H9 (cell line): ENCODE measurements at regions not wholly inside any gene's neighbourhood (a gene's known extent, or its start where the extent isn't known, plus 50 kb on each side); places are given as distances from the start of the nearest gene placed in this dataset.

Experiments used
- DNase-seq: peaks from one replicate; pipeline ENCODE4 v3.0.0-alpha.2; 2017
- H2AFZ ChIP-seq: one replicate; pipeline ENCODE4 v1.6.1; 2013; ENCODE audit warnings: mild to moderate bottlenecking, low read length, control low read depth, moderate library complexity
- H2AK5ac ChIP-seq: 2 replicates; pipeline ENCODE4 v1.6.1; 2013; ENCODE audit warnings: low read length, control low read depth, mixed read lengths; ENCODE audit not compliant: insufficient read length
- H2BK120ac ChIP-seq: one replicate; pipeline ENCODE4 v1.6.1; 2013; ENCODE audit warnings: low read depth, mild to moderate bottlenecking, low read length, control low read depth, inconsistent platforms; ENCODE audit not compliant: poor library complexity, severe bottlenecking
- H2BK12ac ChIP-seq: 2 replicates; pipeline ENCODE4 v1.6.1; 2013; ENCODE audit warnings: low read length, control low read depth, mixed read lengths, low read depth; ENCODE audit not compliant: insufficient read length
- H2BK15ac ChIP-seq: 2 replicates; pipeline ENCODE4 v1.6.1; 2013; ENCODE audit warnings: low read depth, low read length, control low read depth
- H2BK20ac ChIP-seq: one replicate; pipeline ENCODE4 v1.6.1; 2013; ENCODE audit warnings: low read depth, mild to moderate bottlenecking, low read length, control low read depth, inconsistent platforms; ENCODE audit not compliant: poor library complexity, severe bottlenecking
- H2BK5ac ChIP-seq: 2 replicates; pipeline ENCODE4 v1.6.1; 2013; ENCODE audit warnings: low read length, control low read depth, mixed read lengths; ENCODE audit not compliant: insufficient read length
- H3K14ac ChIP-seq: 2 replicates; pipeline ENCODE4 v1.6.1; 2013; ENCODE audit warnings: low read length, control low read depth; ENCODE audit not compliant: insufficient read depth
- H3K18ac ChIP-seq: 2 replicates; pipeline ENCODE4 v1.6.1; 2013; ENCODE audit warnings: low read depth, mild to moderate bottlenecking, mixed read lengths, low read length, control low read depth; ENCODE audit not compliant: insufficient read length
- H3K23ac ChIP-seq: 2 replicates; pipeline ENCODE4 v1.6.1; 2013; ENCODE audit warnings: low read length, control low read depth, mixed read lengths, low read depth; ENCODE audit not compliant: insufficient read length
- H3K23me2 ChIP-seq: 2 replicates; pipeline ENCODE4 v1.6.1; 2013; ENCODE audit warnings: low read depth, mild to moderate bottlenecking, mixed read lengths, low read length, control low read depth; ENCODE audit not compliant: insufficient read length, poor library complexity, severe bottlenecking
- H3K27ac ChIP-seq: 2 replicates; pipeline ENCODE4 v1.5.1; 2013; ENCODE audit warnings: low read length, control low read depth, mixed read lengths, low read depth; ENCODE audit not compliant: insufficient read length
- H3K27me3 ChIP-seq: 2 replicates; pipeline ENCODE4 v1.6.1; 2013; ENCODE audit warnings: low read length, control low read depth, inconsistent platforms; ENCODE audit not compliant: insufficient read depth
- H3K4ac ChIP-seq: 2 replicates; pipeline ENCODE4 v1.6.1; 2013; ENCODE audit warnings: low read depth, mild to moderate bottlenecking, control low read depth, inconsistent platforms, low read length, moderate library complexity
- H3K4me1 ChIP-seq: 2 replicates; pipeline ENCODE4 v1.6.1; 2013; ENCODE audit warnings: low read length, control low read depth, inconsistent platforms; ENCODE audit not compliant: insufficient read depth
- H3K4me2 ChIP-seq: 2 replicates; pipeline ENCODE4 v1.6.1; 2013; ENCODE audit warnings: low read length, control low read depth, mixed read lengths; ENCODE audit not compliant: insufficient read length, insufficient read depth
- H3K56ac ChIP-seq: 2 replicates; pipeline ENCODE4 v1.6.1; 2013; ENCODE audit warnings: low read depth, mild to moderate bottlenecking, mixed read lengths, low read length, control low read depth; ENCODE audit not compliant: insufficient read length
- H3K79me1 ChIP-seq: 2 replicates; pipeline ENCODE4 v1.6.1; 2013; ENCODE audit warnings: low read depth, mild to moderate bottlenecking, moderate library complexity, low read length, control low read depth, inconsistent platforms; ENCODE audit not compliant: insufficient read depth, poor library complexity, severe bottlenecking
- H3K79me2 ChIP-seq: 2 replicates; pipeline ENCODE4 v1.6.1; 2013; ENCODE audit warnings: low read length, control low read depth, inconsistent platforms; ENCODE audit not compliant: insufficient read depth
- H3K9ac ChIP-seq: 2 replicates; pipeline ENCODE4 v1.6.1; 2013; ENCODE audit warnings: low read length, control low read depth, mixed read lengths; ENCODE audit not compliant: insufficient read length; ENCODE audit errors: extremely low read depth
- H3K9me3 ChIP-seq: one replicate; pipeline ENCODE4 v1.6.1; 2013; ENCODE audit warnings: low read depth, low read length, inconsistent platforms; ENCODE audit not compliant: control insufficient read depth
- H3T11ph ChIP-seq: one replicate; pipeline ENCODE4 v1.6.1; 2013; ENCODE audit warnings: mild to moderate bottlenecking, low read length, control low read depth, inconsistent platforms
- H4K20me1 ChIP-seq: one replicate; pipeline ENCODE4 v1.6.1; 2013; ENCODE audit not compliant: control insufficient read depth, insufficient read length, insufficient read depth
- H4K5ac ChIP-seq: 2 replicates; pipeline ENCODE4 v1.6.1; 2013; ENCODE audit warnings: low read depth, mild to moderate bottlenecking, mixed read lengths, low read length, control low read depth; ENCODE audit not compliant: insufficient read length
- H4K8ac ChIP-seq: replicated peaks from 2 replicates; pipeline ENCODE4 v1.6.1; 2013; ENCODE audit warnings: low read length, control low read depth, mixed read lengths, low read depth; ENCODE audit not compliant: insufficient read length
- H4K91ac ChIP-seq: 2 replicates; pipeline ENCODE4 v1.6.1; 2013; ENCODE audit warnings: low read depth, mild to moderate bottlenecking, moderate library complexity, mixed read lengths, low read length, control low read depth; ENCODE audit not compliant: insufficient read length
- H3K27ac Mint-ChIP-seq, 3 experiments: 2 replicates in 2 of 3; 3 replicates in 1 of 3; pipeline ENCODE4 v1.8.0; 2020 to 2021; ENCODE audit warnings: mixed read lengths in 3 of 3, mild to moderate bottlenecking in 1 of 3, moderate library complexity in 1 of 3
- H3K27me3 Mint-ChIP-seq: 2 replicates; pipeline ENCODE4 v1.8.0; 2021; ENCODE audit warnings: low read depth, mild to moderate bottlenecking, moderate library complexity, mixed read lengths
- H3K36me3 Mint-ChIP-seq, 3 experiments: 2 replicates in 2 of 3; 3 replicates in 1 of 3; pipeline ENCODE4 v1.8.0; 2020 to 2021; ENCODE audit warnings: low read depth in 3 of 3, mixed read lengths in 3 of 3; ENCODE audit not compliant: insufficient read depth in 1 of 3
- H3K4me1 Mint-ChIP-seq, 2 experiments: 2 replicates each; pipeline ENCODE4 v1.8.0; 2020; ENCODE audit warnings: mixed read lengths in 2 of 2
- H3K4me3 Mint-ChIP-seq, 2 experiments: 2 replicates in 1 of 2; 3 replicates in 1 of 2; pipeline ENCODE4 v1.8.0; 2020 to 2021; ENCODE audit warnings: mild to moderate bottlenecking in 2 of 2, mixed read lengths in 2 of 2, moderate library complexity in 1 of 2
- H3K9me3 Mint-ChIP-seq, 2 experiments: 2 replicates in 1 of 2; 3 replicates in 1 of 2; pipeline ENCODE4 v1.8.0; 2020; ENCODE audit warnings: mild to moderate bottlenecking in 2 of 2, mixed read lengths in 2 of 2, moderate library complexity in 1 of 2
- WGBS: extraction: QIAGEN DNeasy Blood & Tissue Kit; methylation state at CpG from one replicate; pipeline ENCODE4 v1.1.7; 2013; ENCODE audit warnings: missing lambda C conversion rate, low lambda C conversion rate, mixed read lengths; ENCODE audit not compliant: insufficient read length; ENCODE audit errors: extremely low coverage; 5-methylcytosine and 5-hydroxymethylcytosine counted together
- TF ChIP-seq, protein P1 (sequence below): fragments of 200-600 bp; sonication (generic); conservative IDR thresholded peaks from 3 replicates; pipeline ENCODE4 v1.8.0; 2021; ENCODE audit warnings: antibody characterized with exemption, mild to moderate bottlenecking

DNA sequence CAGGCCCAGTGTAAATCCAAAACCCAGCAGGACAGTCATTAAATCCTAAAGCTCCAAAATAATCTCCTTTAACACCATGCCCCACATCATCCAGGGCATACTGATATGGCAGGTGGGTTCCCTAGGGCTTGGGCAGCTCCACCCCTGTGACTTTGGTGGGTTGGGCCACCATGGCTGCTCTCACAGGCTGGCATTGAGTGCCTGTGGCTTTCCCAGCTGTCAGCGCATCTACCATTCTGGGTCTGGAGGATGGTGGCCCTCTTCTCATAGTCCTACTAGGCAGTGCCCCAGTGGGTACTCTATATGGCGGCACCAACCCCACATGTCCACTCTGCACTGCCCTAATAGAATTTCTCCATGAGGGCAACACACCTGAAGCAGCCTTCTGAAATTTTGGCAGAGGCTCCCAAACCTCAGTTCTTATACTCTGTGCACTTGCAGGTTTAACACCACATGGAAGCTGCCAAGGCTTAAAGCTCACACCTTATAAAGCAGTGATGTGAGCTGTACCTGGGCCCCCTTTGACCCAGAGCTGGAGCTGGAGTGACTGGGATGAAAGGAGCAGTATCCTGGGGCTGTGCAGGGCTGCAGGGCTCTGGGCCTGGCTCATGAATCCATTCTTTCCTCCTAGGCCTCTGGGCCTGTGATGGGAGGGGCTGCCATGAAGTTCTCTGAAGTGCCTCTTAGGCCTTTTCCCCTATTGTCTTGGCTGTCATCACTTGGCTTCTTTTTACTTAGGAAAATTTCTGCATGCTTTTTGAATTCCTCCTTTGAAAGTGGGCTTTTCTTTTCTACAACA is 765.5 kb upstream of the EPHA7 start:
- no peaks in the 10 kb centered on the region for H3K79me2 ChIP-seq
- H3K14ac ChIP-seq = no peak overlapping the region
- H2BK20ac ChIP-seq = no peak overlapping the region
- H2BK5ac ChIP-seq = no peak overlapping the region
- no peak for DNase-seq
- H3K79me1 ChIP-seq = no peaks in the 10 kb centered on the region
- no peak overlapping the region for H2AK5ac ChIP-seq
- WGBS = no CpG with 5 or more reads among the region's 2 CpGs
- no peak overlapping the region for H2BK120ac ChIP-seq
- TF ChIP-seq, protein P1, sequence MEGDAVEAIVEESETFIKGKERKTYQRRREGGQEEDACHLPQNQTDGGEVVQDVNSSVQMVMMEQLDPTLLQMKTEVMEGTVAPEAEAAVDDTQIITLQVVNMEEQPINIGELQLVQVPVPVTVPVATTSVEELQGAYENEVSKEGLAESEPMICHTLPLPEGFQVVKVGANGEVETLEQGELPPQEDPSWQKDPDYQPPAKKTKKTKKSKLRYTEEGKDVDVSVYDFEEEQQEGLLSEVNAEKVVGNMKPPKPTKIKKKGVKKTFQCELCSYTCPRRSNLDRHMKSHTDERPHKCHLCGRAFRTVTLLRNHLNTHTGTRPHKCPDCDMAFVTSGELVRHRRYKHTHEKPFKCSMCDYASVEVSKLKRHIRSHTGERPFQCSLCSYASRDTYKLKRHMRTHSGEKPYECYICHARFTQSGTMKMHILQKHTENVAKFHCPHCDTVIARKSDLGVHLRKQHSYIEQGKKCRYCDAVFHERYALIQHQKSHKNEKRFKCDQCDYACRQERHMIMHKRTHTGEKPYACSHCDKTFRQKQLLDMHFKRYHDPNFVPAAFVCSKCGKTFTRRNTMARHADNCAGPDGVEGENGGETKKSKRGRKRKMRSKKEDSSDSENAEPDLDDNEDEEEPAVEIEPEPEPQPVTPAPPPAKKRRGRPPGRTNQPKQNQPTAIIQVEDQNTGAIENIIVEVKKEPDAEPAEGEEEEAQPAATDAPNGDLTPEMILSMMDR = no peak
- H2BK15ac ChIP-seq = no peak overlapping the region
- Mint-ChIP-seq H3K36me3 (peaks cover 14 to 25% (median 14%) of the 10 kb centered on the region in 3 experiments), H3K27me3 (no peaks in the 10 kb centered on the region), H3K9me3 (peaks cover 19 to 22% of the 10 kb centered on the region in 2 experiments; a peak in 4 of 5 replicates), H3K4me1 (no peaks in the 10 kb centered on the region), H3K27ac (no peak overlapping the region), H3K4me3 (no peak overlapping the region)
- H4K8ac ChIP-seq = no peak overlapping the region
- no peak overlapping the region for H4K91ac ChIP-seq
- no peak overlapping the region for H3K27ac ChIP-seq
- no peak overlapping the region for H4K5ac ChIP-seq
- no peak overlapping the region for H3K18ac ChIP-seq
- no peak overlapping the region for H3K23ac ChIP-seq
- H3K56ac ChIP-seq = no peak overlapping the region
- H2BK12ac ChIP-seq = no peak overlapping the region
- no peak overlapping the region for H3K4me2 ChIP-seq
- no peak overlapping the region for H3K9ac ChIP-seq
- H3K27me3 ChIP-seq = no peaks in the 10 kb centered on the region
- H3K23me2 ChIP-seq = no peaks in the 10 kb centered on the region
- no peak overlapping the region for H2AFZ ChIP-seq
- no peaks in the 10 kb centered on the region for H4K20me1 ChIP-seq
- peaks cover 6% of the 10 kb centered on the region for H3K9me3 ChIP-seq
- no peak overlapping the region for H3T11ph ChIP-seq
- H3K4ac ChIP-seq = no peak overlapping the region
- no peaks in the 10 kb centered on the region for H3K4me1 ChIP-seq
